ENCODE measurements at regions not wholly inside any gene's neighbourhood (a gene's known extent, or its start where the extent isn't known, plus 50 kb on each side); places are given as distances from the start of the nearest gene placed in this dataset.

- DNase-seq (ENCODE audit: extremely low read depth, insufficient read length) = no peak
- Histone ChIP-seq H3K4me3 (replicated peaks; ENCODE audit: low read depth, low read length) (no peak overlapping the region), H3K36me3 (ENCODE audit: control insufficient read depth, insufficient read depth, low read length) (no peaks in the 10 kb centered on the region), H3K27me3 (replicated peaks; ENCODE audit: control insufficient read depth, insufficient read depth, low read length) (no peaks in the 10 kb centered on the region)
- TF ChIP-seq CTCF (IDR thresholded peaks at IDR 0.05; ENCODE audit: insufficient read depth, low read length, poor library complexity, severe bottlenecking) = no peak
These were observed 119.4 kb downstream of the TNFSF18 start for GRCh38 chr1:172931340-172931739.

GRCh38 chr1:172931761-172932160, 119.0 kb downstream of the TNFSF18 start:
- no peak overlapping the region for H3K4me3 ChIP-seq (replicated peaks; ENCODE audit: low read depth, low read length)
- no peak for TF ChIP-seq CTCF (IDR thresholded peaks at IDR 0.05; ENCODE audit: insufficient read depth, low read length, poor library complexity, severe bottlenecking)

GRCh38 chr1:172932981-172933380, 117.8 kb downstream of the TNFSF18 start:
- DNase-seq (ENCODE audit: extremely low read depth, insufficient read length) = no peak
- no peaks in the 10 kb centered on the region for H3K36me3 ChIP-seq (ENCODE audit: control insufficient read depth, insufficient read depth, low read length)
- TF ChIP-seq CTCF (IDR thresholded peaks at IDR 0.05; ENCODE audit: insufficient read depth, low read length, poor library complexity, severe bottlenecking) = no peak
- no peak overlapping the region for H3K4me3 ChIP-seq (replicated peaks; ENCODE audit: low read depth, low read length)
- no peaks in the 10 kb centered on the region for H3K27me3 ChIP-seq (replicated peaks; ENCODE audit: control insufficient read depth, insufficient read depth, low read length)

More at GRCh38 chr1:172931761-172932160, 119.0 kb downstream of the TNFSF18 start:
- DNase-seq (ENCODE audit: extremely low read depth, insufficient read length) = no peak
- no peaks in the 10 kb centered on the region for H3K27me3 ChIP-seq (replicated peaks; ENCODE audit: control insufficient read depth, insufficient read depth, low read length)
- H3K36me3 ChIP-seq (ENCODE audit: control insufficient read depth, insufficient read depth, low read length) = no peaks in the 10 kb centered on the region

GRCh38 chr1:172934417-172934762, 116.4 kb downstream of the TNFSF18 start:
- H3K4me3 ChIP-seq (replicated peaks; ENCODE audit: low read depth, low read length) = no peak overlapping the region
- H3K27me3 ChIP-seq (replicated peaks; ENCODE audit: control insufficient read depth, insufficient read depth, low read length) = no peaks in the 10 kb centered on the region
- DNase-seq (ENCODE audit: extremely low read depth, insufficient read length) = no peak
- TF ChIP-seq CTCF (IDR thresholded peaks at IDR 0.05; ENCODE audit: insufficient read depth, low read length, poor library complexity, severe bottlenecking) = no peak
- H3K36me3 ChIP-seq (ENCODE audit: control insufficient read depth, insufficient read depth, low read length) = no peaks in the 10 kb centered on the region

- TF ChIP-seq CTCF (IDR thresholded peaks at IDR 0.05; ENCODE audit: insufficient read depth, low read length, poor library complexity, severe bottlenecking) = no peak
- no peaks in the 10 kb centered on the region for H3K36me3 ChIP-seq (ENCODE audit: control insufficient read depth, insufficient read depth, low read length)
- H3K4me3 ChIP-seq (replicated peaks; ENCODE audit: low read depth, low read length) = no peak overlapping the region
- no peaks in the 10 kb centered on the region for H3K27me3 ChIP-seq (replicated peaks; ENCODE audit: control insufficient read depth, insufficient read depth, low read length)
- DNase-seq (ENCODE audit: extremely low read depth, insufficient read length) = no peak
These were observed 115.6 kb downstream of the TNFSF18 start for GRCh38 chr1:172935062-172935592.

GRCh38 chr1:172936088-172936645, 114.6 kb downstream of the TNFSF18 start:
- DNase-seq (ENCODE audit: extremely low read depth, insufficient read length) = no peak
- no peaks in the 10 kb centered on the region for H3K27me3 ChIP-seq (replicated peaks; ENCODE audit: control insufficient read depth, insufficient read depth, low read length)
- no peak overlapping the region for H3K4me3 ChIP-seq (replicated peaks; ENCODE audit: low read depth, low read length)
- H3K36me3 ChIP-seq (ENCODE audit: control insufficient read depth, insufficient read depth, low read length) = no peaks in the 10 kb centered on the region
- no peak for TF ChIP-seq CTCF (IDR thresholded peaks at IDR 0.05; ENCODE audit: insufficient read depth, low read length, poor library complexity, severe bottlenecking)
